A549 (cell line): ENCODE measurements at regions not wholly inside any gene's neighbourhood (a gene's known extent, or its start where the extent isn't known, plus 50 kb on each side); places are given as distances from the start of the nearest gene placed in this dataset.

Experiments used
- FOSB ChIP-seq: fragments of 250-450 bp; sonication (Bioruptor Pico); IDR thresholded peaks from 2 replicates; pipeline ENCODE4 v1.5.0; 2020; ENCODE audit warnings: mild to moderate bottlenecking, moderate library complexity
- HDAC2 ChIP-seq: fragments of 200-600 bp; sonication (generic); IDR thresholded peaks from 2 replicates; pipeline ENCODE4 v1.6.1; 2016
- RNF2 ChIP-seq: fragments of 200-600 bp; sonication (generic); IDR thresholded peaks from 2 replicates; pipeline ENCODE4 v1.6.1; 2016; ENCODE audit warnings: low read depth, mild to moderate bottlenecking, antibody characterized with exemption, moderate library complexity, borderline replicate concordance
- TF ChIP-seq, protein P1 (sequence below): fragments of >200 bp; sonication (Bioruptor Twin); formaldehyde crosslinking; IDR thresholded peaks from 3 replicates; pipeline ENCODE4 v1.5.1; 2016

DNA sequence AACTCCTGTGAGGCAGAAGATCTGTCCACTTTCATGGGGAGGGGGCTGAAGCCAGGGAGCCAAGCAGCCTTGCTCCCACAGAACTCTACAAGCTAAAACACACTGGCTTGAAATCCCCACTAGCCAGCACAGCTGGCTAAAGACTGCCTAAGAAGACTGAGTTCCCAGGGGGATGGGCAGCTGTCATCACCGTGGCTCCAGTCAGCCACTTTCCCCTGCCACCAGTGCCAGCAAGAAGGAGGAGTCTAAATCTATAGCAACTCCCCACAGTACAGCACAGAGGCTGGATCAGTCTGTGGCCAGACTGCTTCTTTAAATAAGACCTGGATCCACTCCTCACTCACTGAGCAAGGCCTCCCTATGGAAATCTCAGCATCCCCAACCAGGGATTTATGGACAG, 308.6 kb downstream of the FAM47B start:
- TF ChIP-seq, protein P1, sequence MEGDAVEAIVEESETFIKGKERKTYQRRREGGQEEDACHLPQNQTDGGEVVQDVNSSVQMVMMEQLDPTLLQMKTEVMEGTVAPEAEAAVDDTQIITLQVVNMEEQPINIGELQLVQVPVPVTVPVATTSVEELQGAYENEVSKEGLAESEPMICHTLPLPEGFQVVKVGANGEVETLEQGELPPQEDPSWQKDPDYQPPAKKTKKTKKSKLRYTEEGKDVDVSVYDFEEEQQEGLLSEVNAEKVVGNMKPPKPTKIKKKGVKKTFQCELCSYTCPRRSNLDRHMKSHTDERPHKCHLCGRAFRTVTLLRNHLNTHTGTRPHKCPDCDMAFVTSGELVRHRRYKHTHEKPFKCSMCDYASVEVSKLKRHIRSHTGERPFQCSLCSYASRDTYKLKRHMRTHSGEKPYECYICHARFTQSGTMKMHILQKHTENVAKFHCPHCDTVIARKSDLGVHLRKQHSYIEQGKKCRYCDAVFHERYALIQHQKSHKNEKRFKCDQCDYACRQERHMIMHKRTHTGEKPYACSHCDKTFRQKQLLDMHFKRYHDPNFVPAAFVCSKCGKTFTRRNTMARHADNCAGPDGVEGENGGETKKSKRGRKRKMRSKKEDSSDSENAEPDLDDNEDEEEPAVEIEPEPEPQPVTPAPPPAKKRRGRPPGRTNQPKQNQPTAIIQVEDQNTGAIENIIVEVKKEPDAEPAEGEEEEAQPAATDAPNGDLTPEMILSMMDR: no peak
- TF ChIP-seq RNF2 (no peak), HDAC2 (no peak), FOSB (CRISPR knock-in tag) (no peak)
